GM23248 (cell line): ENCODE measurements at regions not wholly inside any gene's neighbourhood (a gene's known extent, or its start where the extent isn't known, plus 50 kb on each side); places are given as distances from the start of the nearest gene placed in this dataset.
"Not testable (repeated sequence)": the region's sequence is repeated elsewhere in the genome, so short reads cannot be mapped to it uniquely, and the experiment has no call there.

Experiments used
- DNase-seq: peaks from one replicate; pipeline ENCODE4 v3.0.0-alpha.2; 2015
- H2AFZ ChIP-seq: fragments of 200-600 bp; sonication (generic); 2 replicates; pipeline ENCODE4 v1.6.1; 2016; ENCODE audit warnings: antibody characterized with exemption
- H3F3A ChIP-seq: fragments of 200-600 bp; sonication (generic); 2 replicates; pipeline ENCODE4 v1.6.1; 2016; ENCODE audit warnings: mild to moderate bottlenecking, antibody characterized with exemption, mixed run types; ENCODE audit not compliant: insufficient read depth
- H3K27ac ChIP-seq: fragments of 200-600 bp; sonication (generic); 2 replicates; pipeline ENCODE4 v1.5.1; 2016; ENCODE audit warnings: mild to moderate bottlenecking
- H3K27me3 ChIP-seq: fragments of 200-600 bp; sonication (generic); replicated peaks from 2 replicates; pipeline ENCODE4 v1.6.1; 2016; ENCODE audit warnings: mild to moderate bottlenecking; ENCODE audit not compliant: insufficient read depth
- H3K36me3 ChIP-seq: fragments of 200-600 bp; sonication (generic); 2 replicates; pipeline ENCODE4 v1.6.1; 2016; ENCODE audit warnings: low read depth, mild to moderate bottlenecking
- H3K4me1 ChIP-seq: fragments of 200-600 bp; sonication (generic); 2 replicates; pipeline ENCODE4 v1.6.1; 2016; ENCODE audit warnings: mild to moderate bottlenecking; ENCODE audit not compliant: insufficient read depth
- H3K4me2 ChIP-seq: fragments of 200-600 bp; sonication (generic); one replicate; pipeline ENCODE4 v1.6.1; 2016; ENCODE audit warnings: mild to moderate bottlenecking; ENCODE audit not compliant: unreplicated experiment
- H3K4me3 ChIP-seq: fragments of 200-600 bp; sonication (generic); 2 replicates; pipeline ENCODE4 v1.5.1; 2016; ENCODE audit warnings: mild to moderate bottlenecking
- H3K79me2 ChIP-seq: fragments of 200-600 bp; sonication (generic); 2 replicates; pipeline ENCODE4 v1.6.1; 2016; ENCODE audit warnings: mild to moderate bottlenecking; ENCODE audit not compliant: insufficient read depth
- H3K9ac ChIP-seq: fragments of 200-600 bp; sonication (generic); 2 replicates; pipeline ENCODE4 v1.6.1; 2016; ENCODE audit warnings: mild to moderate bottlenecking
- H3K9me2 ChIP-seq: fragments of 200-600 bp; sonication (generic); 2 replicates; pipeline ENCODE4 v1.6.1; 2016; ENCODE audit warnings: mixed run types, mild to moderate bottlenecking, moderate library complexity; ENCODE audit not compliant: insufficient read depth
- H3K9me3 ChIP-seq: fragments of 200-600 bp; sonication (generic); one replicate; pipeline ENCODE4 v1.6.1; 2017; ENCODE audit warnings: low read depth
- H4K20me1 ChIP-seq: fragments of 200-600 bp; sonication (generic); 2 replicates; pipeline ENCODE4 v1.6.0; 2016; ENCODE audit not compliant: insufficient read depth
- EZH2 ChIP-seq: fragments of 200-600 bp; sonication (generic); IDR thresholded peaks from 2 replicates; pipeline ENCODE4 v1.6.1; 2018; ENCODE audit warnings: antibody characterized with exemption, mild to moderate bottlenecking; ENCODE audit not compliant: insufficient read depth, poor library complexity, severe bottlenecking
- EZH2phosphoT487 ChIP-seq: fragments of 200-600 bp; sonication (generic); IDR thresholded peaks from 2 replicates; pipeline ENCODE4 v1.6.1; 2018; ENCODE audit warnings: antibody characterized with exemption, moderate library complexity, mild to moderate bottlenecking, low read depth; ENCODE audit not compliant: insufficient read depth
- WGBS, 2 experiments: methylation state at CpG; one replicate each; pipeline ENCODE4 v1.1.6; 2015 to 2017; ENCODE audit warnings: low lambda C conversion rate in 2 of 2, low coverage in 1 of 2; ENCODE audit errors: missing lambda C conversion rate in 2 of 2; 5-methylcytosine and 5-hydroxymethylcytosine counted together
- in situ Hi-C: fragments of 300-500 bp; cut with MboI; formaldehyde crosslinking; loops from 2 replicates; pipeline ENCODE4 v1.15.0; 2020

GRCh38 chrX:7343181-7343580 is 195.2 kb upstream of the PUDP start:
- H3K4me3 ChIP-seq: no peak overlapping the region
- TF ChIP-seq EZH2: no peak
- no peak for TF ChIP-seq EZH2phosphoT487
- no peak for DNase-seq
- H3K27me3 ChIP-seq: no peaks in the 10 kb centered on the region
- in situ Hi-C loops: no loop called here
- no peaks in the 10 kb centered on the region for H3K9me3 ChIP-seq
- H3F3A ChIP-seq: 0 out of 2 replicates have a peak, but pooled peaks cover 5% of the 10 kb centered on the region
- no peaks in the 10 kb centered on the region for H3K36me3 ChIP-seq
- H3K4me1 ChIP-seq: peaks cover 13% of the 10 kb centered on the region
- WGBS, 2 experiments: 97 to 98% methylated on average over 3 of the region's 3 CpGs
- H3K79me2 ChIP-seq: no peaks in the 10 kb centered on the region
- no peak overlapping the region for H2AFZ ChIP-seq
- no peak overlapping the region for H3K9ac ChIP-seq
- no peaks in the 10 kb centered on the region for H3K9me2 ChIP-seq
- H3K4me2 ChIP-seq: no peak overlapping the region
- no peaks in the 10 kb centered on the region for H4K20me1 ChIP-seq
- no peak overlapping the region for H3K27ac ChIP-seq

- 100% methylated on average over 1 to 2 of the region's 2 CpGs for WGBS, 2 experiments
- in situ Hi-C loops, H3K9me2 ChIP-seq, H3K36me3 ChIP-seq, H3K9ac ChIP-seq, H3K79me2 ChIP-seq, H4K20me1 ChIP-seq, DNase-seq, H3K4me3 ChIP-seq, H3K27ac ChIP-seq, H3K27me3 ChIP-seq, H2AFZ ChIP-seq, H3K9me3 ChIP-seq, H3K4me2 ChIP-seq: not testable (repeated sequence)
- Histone ChIP-seq H3F3A (peaks cover 15% of the 10 kb centered on the region), H3K4me1 (peaks cover 30% of the 10 kb centered on the region)
These were observed 187.9 kb upstream of the PUDP start for GRCh38 chrX:7335816-7336362.

DNA sequence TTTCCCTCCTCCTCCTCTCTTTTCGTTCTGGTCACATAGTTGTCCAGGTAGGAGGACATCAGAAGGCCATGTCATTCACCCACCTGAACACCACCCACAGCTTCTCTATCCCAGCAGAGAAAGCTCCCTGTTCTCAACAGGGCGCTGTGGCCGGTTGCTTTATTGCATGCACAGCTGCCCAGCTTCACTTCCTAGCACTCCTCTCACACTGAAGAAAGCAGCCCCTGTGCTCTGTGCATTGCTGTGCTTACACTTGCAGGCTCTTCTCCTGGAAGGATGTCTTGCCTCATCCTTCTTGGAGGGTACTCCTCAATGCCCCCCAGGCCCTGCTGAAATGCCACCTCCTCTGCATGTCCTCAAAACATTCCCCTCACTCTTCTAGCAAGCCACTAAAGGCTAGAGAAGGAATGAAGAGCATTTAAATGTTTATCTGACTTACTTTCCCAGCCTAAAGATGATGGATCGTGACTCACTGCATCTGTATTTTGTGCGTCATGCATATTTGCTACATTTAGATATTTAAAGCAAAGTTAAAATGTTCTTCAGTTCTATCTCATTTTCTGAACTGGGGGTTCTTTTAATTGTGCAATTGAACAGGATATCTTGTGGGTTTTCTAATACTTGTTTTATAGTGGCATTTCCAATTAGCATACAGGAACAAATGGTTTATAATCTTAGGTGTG is 186.4 kb upstream of the PUDP start:
- DNase-seq: peak; percentile 72
- Histone ChIP-seq H3K4me2 (peak overlapping the region; percentile 53), H3K9me2 (no peaks in the 10 kb centered on the region), H4K20me1 (no peaks in the 10 kb centered on the region), H3K4me3 (no peak overlapping the region), H3K4me1 (peaks cover 45% of the 10 kb centered on the region), H2AFZ (no peak overlapping the region), H3F3A (peaks cover 30% of the 10 kb centered on the region), H3K27ac (peak overlapping the region; percentile 75), H3K36me3 (no peaks in the 10 kb centered on the region), H3K79me2 (no peaks in the 10 kb centered on the region), H3K9me3 (no peaks in the 10 kb centered on the region), H3K27me3 (no peaks in the 10 kb centered on the region), H3K9ac (no peak overlapping the region)
- 45 to 58% methylated on average over 5 of the region's 5 CpGs for WGBS, 2 experiments
- in situ Hi-C loops: no loop called here
- no peak for TF ChIP-seq EZH2phosphoT487
- TF ChIP-seq EZH2: no peak

DNA sequence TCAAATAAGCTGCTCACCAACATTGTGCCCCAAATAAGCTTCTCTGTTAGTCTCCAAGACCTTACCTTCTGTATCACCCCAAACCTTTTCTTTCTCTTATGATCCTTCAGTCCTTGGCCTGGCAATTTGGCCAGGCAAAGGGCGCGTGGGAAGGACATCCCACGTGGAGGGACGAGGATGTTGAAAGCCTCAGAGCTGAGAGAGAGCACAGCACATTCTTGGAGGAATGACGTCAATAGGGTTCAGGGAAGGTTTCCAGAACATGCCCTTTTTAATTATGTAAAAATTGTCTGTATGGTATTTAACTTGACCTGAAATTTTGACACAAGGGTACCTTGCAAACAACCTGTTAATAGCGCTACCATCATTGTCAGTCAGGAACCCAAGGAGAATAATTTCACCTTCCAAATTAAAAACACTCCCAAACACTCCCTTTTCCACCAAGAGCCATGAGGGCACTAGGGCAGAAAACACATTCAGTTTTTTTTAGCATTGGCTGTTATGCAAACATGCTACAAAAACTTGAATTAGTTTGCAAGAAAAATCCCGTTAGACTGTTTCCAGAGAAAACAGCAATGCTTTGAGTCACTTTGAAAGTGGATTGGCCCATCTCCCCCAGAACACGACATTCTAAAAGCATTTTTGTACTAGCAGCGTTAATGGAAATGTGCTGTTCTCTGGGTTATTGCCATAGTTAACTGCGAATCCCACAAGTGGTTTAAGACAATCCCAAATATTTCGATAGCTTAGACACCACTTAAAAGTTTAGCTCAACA is 183.2 kb upstream of the PUDP start:
- H3K36me3 ChIP-seq: no peaks in the 10 kb centered on the region
- H3K4me1 ChIP-seq: peaks cover 45% of the 10 kb centered on the region
- peak overlapping the region; percentile 99 for H3K27ac ChIP-seq

More for the DNA sequence above, 183.2 kb upstream of the PUDP start:
- WGBS, 2 experiments: 0 to 1% methylated on average over 11 of the region's 11 CpGs
- in situ Hi-C loops: no loop called here
- H3K79me2 ChIP-seq: no peaks in the 10 kb centered on the region
- H3K4me3 ChIP-seq: peak overlapping the region; percentile 50
- peak; percentile 89 for DNase-seq
- H4K20me1 ChIP-seq: no peaks in the 10 kb centered on the region
- no peaks in the 10 kb centered on the region for H3K9me2 ChIP-seq
- H3K27me3 ChIP-seq: no peaks in the 10 kb centered on the region
- peaks cover 32% of the 10 kb centered on the region for H3F3A ChIP-seq
- H3K9me3 ChIP-seq: no peaks in the 10 kb centered on the region
- H3K9ac ChIP-seq: peak overlapping the region; percentile 78
- TF ChIP-seq EZH2: no peak
- no peak for TF ChIP-seq EZH2phosphoT487
- H2AFZ ChIP-seq: 0 out of 2 replicates have a peak overlapping the region, but pooled peaks have one; percentile 45
- peak overlapping the region; percentile 78 for H3K4me2 ChIP-seq
